G401 (cell line): ENCODE measurements at regions not wholly inside any gene's neighbourhood (a gene's known extent, or its start where the extent isn't known, plus 50 kb on each side); places are given as distances from the start of the nearest gene placed in this dataset.
A peak's percentile ranks its signal among the peaks of the same experiment; 100 is the strongest.

Experiments
- DNase-seq: peaks from one replicate; pipeline ENCODE4 v3.0.0-alpha.2; 2015; ENCODE audit warnings: low spot score
- in situ Hi-C: cut with HindIII; loops from 2 replicates; pipeline ENCODE4 v1.10.0; 2016; ENCODE audit warnings: low sequenced_read_pairs, mixed read lengths

DNA sequence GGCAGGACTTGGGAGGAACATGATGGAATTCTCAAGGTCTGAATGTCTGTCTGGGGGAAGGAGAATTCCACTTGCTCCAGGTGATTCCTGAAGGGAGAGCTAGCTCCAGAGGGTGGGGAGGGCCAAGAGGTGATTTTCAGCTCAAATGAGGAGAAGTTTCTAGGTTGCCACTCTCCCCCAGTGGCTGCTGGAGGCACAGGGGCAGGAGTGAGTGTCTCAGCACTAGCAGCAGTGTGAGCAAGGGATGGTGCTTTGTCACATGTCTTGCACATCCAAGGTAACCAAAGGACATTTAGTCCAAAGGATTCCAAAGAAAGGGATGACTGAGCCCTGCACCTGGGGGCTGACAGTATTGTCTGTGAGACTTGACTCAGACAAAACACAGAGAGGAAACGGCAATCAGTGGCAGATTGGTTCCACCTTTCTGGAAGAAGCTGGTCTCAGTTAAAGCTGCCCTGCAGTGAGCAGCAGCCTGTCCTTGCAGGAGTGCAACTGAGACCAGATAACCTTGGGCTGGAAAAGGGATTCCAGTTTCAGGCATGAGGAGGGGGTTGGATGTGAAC lies 51.2 kb upstream of the PCBD1 start:
- peak; percentile 57 for DNase-seq
- in situ Hi-C loops, result no loop called here

GRCh38 chr10:70940834-70941568 lies 52.6 kb upstream of the PCBD1 start:
- peak; percentile 88 for DNase-seq
- in situ Hi-C loops, result no loop called here

DNA sequence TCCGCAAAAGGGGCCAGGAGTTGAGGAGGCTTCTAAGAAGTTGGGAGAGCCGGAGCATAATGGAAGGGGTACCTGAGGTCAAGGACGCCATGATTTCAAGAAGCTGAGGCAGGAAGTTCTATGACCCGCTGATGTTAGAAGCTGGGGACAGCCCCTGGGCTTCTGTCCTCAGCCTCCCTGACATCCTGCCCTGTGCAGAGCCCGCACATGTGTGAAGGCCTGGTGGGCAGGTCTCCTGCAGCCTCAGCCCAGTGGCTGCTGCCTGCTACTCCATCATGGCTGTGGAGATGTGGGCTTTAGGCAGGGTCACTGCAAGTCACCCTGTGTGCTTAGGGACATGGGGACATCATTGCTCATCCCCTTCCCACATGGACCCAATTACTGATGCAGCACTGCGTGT lies 53.8 kb upstream of the PCBD1 start:
- DNase-seq, result no peak
- in situ Hi-C loops, result no loop called here

DNA sequence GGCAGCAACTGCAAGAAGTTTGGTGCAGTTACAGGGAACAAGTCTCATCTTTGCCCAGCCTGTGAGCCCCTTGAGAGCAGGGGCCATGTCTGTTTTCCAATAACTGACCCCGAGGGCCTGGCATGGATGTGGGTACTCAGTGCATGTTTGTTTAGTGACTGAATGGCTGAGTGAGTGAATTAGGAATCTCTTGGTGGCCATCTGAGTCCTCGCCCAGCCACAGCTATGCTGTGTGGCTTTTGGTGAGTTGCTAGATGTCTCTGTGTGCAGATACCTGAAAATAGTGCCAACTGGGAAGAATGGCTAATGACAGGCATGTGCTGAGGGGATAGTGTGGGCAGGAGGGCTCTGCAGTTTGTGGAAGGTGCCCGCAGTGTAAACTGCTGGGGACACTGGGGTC lies 54.4 kb upstream of the PCBD1 start:
- in situ Hi-C loops, result no loop called here
- no peak for DNase-seq

GRCh38 chr10:70943249-70943648 lies 54.9 kb upstream of the PCBD1 start:
- no peak for DNase-seq
- in situ Hi-C loops, result no loop called here

DNA sequence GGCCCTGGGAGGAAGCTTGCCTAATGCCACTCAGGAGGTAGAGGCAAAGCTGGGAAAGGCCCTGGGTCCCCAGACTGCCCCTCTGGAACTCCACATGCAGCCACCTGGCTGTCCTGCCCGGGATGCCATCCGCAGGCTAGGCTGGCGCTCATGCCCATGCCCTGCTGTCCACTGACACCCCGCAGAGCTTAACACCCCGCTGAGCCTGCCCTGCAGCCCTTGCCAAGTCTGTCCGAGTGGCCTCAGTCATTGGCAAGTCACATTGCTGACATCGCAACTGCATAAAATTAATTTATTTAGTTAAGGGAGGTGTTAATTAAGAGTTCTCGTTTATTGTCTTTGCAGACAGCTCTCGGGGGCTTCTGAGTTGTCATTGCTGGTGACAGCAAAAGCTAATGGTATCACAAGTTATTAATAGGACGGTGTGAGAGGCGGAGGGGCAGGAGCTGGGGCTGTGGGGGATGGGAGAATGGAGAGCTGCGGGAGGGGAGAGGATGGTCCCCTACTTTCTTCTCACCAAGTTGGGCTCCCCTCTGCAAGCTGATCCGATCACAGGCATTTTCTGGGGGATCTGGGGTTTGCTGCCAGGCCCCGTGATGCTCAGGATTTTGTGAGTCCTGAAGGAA lies 55.6 kb upstream of the PCBD1 start:
- in situ Hi-C loops, result no loop called here
- DNase-seq, result no peak

DNA sequence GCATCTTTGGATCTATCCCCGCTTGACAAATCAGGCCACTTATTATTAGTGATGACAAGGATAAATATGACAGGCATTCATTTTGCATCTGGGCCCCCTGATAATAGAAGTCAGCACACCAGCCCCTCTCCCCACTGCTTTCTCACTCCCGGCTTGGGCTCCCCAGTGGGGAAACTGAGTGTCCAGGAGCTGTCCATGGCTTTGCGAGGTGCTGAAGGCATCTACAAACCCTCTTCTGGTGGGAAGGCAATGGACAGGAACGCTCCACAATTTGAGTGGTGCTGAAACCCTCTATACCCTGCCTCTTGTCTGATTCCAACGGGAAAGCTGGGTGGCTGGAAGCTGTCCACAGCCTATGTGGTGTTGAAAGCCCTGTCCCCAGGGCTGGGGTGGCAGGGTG lies 61.7 kb upstream of the PCBD1 start:
- no peak for DNase-seq
- in situ Hi-C loops, result no loop called here

- DNase-seq, result no peak
- in situ Hi-C loops, result no loop called here
These were observed 62.4 kb upstream of the PCBD1 start for GRCh38 chr10:70950801-70951200.

- DNase-seq, result no peak
- in situ Hi-C loops, result no loop called here
These were observed 64.0 kb upstream of the PCBD1 start for GRCh38 chr10:70952401-70952800.

GRCh38 chr10:70952921-70953320 lies 64.6 kb upstream of the PCBD1 start:
- in situ Hi-C loops, result no loop called here
- no peak for DNase-seq

DNA sequence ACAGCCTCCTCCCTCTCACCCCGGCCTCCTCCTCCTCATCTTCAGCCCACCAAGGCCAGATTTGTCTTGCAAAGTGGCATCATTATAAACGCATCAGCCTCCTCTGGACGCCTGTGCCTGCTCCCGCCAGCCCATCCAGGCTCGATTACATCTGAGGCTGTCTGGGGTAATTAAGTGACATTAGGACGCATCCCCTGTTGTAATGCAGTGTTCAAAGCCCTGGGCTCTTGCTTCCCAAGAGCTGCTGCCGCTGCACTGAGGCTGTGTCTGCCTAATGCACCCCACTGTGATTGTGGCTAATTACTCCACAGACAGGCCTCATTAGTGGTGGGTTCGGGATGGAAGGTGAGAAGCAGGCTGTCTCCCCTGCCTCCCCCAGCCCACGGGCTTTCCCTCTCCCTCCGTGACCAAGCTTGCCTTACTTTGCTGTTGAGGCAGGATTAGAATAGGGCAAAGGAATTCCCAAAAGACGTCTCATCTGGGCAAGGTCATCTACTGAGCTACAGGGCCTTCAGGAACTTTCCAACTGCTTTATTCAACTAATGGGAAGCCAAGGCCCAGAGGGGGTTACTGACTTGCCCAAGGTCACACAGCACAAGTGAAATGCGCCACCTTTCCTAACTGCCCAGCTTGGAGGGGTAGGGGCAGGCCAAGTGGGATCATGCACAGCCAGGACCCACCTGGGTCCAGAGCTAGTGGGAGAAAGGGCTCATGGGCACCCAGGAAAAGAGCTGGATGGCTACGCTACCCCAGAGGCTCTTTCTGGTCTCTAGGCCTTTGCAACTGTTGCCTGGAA lies 66.2 kb upstream of the PCBD1 start:
- in situ Hi-C loops, result no loop called here
- DNase-seq, result no peak

DNA sequence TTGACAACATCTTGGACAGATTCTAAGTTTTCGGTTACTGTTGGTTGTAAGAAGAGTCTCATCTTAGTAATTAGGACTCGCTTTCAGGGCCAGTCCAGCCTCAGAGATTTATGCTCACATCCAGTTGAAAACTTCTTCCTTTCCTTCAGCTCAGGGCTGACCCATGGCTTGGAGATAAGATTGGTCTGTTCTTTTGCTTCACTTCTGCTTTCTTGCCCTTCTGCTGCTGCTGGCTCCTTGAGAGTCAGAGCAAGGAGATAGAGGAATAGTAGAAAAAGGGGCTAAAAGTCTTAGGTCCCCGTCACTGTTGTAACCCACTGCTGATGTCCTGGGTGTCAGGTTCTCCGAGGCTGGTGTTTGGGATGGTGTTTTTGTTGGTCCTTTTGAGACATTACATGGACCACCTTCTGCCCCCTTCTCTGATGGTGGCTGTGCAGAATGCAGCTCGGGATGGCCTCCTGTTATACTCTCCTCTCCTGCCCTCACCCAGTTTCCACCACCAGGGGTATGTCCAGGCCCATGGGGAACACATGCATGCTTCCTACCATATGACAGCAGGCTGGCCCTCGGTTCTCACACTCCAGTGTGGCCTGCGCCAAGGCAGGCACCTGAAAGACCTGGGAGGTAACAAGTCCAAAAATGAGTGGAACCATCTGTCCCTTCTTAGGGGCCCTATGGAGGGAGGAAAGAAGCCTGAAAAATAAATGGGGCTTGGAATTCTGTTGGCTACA lies 67.8 kb upstream of the PCBD1 start:
- peak; percentile 84 for DNase-seq
- in situ Hi-C loops, result no loop called here

- DNase-seq, result no peak
These were observed 70.0 kb upstream of the PCBD1 start for GRCh38 chr10:70958396-70958795.

DNA sequence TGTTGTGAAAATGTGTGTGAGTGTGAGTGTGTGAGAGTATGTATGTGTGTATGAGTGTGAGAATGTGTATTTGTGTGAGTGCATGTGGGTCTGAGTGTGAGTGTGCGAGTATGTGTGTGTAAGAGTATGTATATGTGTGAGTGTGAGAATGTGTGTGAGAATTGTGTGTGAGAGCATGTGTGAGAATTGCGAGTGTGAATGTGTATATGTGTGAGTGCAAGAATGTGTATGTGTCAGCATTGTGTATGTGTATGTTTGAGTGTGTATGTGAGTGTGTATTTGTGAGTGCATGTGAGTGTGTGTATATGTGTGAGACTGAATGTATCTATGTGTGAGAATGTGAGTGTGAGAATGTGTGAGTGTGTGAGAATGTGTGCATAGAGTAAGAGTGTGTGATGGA lies 72.0 kb upstream of the PCBD1 start:
- DNase-seq, result no peak
- in situ Hi-C loops, result no loop called here

More at GRCh38 chr10:70958396-70958795, 70.0 kb upstream of the PCBD1 start:
- in situ Hi-C loops, result no loop called here

DNA sequence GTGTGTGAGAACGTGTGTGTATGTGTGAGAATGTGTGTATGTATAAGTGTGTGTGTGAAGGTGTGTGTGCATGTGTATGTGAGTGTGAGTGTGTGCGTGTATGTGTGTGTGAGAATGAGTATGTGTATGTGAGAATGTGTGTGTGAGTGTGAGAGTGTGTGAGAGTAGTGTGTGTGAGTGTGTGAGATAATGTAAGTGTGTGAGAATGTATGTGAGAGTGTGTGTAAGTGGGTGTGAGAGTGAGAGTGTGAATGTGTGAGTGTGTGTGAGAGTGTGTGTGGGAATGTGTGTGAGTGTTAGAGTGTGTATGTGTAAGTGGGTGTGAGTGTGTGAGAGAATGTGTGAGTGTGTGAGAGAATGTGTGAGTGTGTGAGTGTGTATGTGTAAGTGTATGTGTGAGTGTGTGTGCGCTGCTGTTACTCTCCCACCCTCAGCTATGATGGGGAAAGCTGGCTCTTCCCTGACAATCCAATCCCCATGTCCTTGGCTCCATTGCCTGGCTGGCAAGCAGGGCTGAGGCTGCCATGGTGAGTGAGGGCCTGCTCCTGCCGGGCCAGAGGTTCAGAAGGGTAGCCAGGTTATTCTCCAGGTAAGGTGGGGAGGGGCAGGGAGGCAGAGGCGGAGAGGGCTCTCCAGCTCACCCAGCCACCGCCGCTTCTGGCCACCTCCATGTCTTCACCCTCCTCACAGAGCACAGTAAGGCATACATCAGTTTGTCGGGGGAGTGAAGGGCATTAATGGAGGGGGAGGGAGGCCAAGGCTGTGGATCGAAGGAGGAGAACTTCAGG lies 72.6 kb upstream of the PCBD1 start:
- in situ Hi-C loops, result no loop called here
- DNase-seq, result no peak

DNA sequence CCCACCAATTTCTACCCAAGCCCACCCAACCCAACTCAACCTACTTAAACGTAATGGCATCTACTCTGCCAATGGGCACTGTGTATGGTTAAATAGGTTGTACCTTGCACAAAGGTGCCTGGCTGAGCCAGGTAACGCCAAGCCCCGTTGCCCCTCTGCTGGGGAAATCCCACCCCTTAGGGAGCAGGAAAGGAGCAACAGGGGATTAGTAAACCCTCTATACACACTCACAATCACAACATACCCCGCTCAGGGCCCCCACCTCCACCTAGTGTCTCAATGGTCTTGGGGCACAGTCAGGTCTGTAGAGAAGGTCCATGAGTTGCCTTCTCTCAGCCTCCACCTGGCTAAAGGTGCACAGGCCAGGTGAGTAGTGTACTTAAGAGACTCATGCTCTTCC lies 74.3 kb upstream of the PCBD1 start:
- no peak for DNase-seq
- in situ Hi-C loops, result no loop called here

GRCh38 chr10:70963271-70963670 lies 74.9 kb upstream of the PCBD1 start:
- in situ Hi-C loops, result no loop called here
- DNase-seq, result peak; percentile 77

GRCh38 chr10:70964245-70964644 lies 75.9 kb upstream of the PCBD1 start:
- no peak for DNase-seq
- in situ Hi-C loops, result no loop called here

GRCh38 chr10:70964881-70965280 lies 76.5 kb upstream of the PCBD1 start:
- in situ Hi-C loops, result no loop called here
- DNase-seq, result no peak
